ENCODE measurements at regions not wholly inside any gene's neighbourhood (a gene's known extent, or its start where the extent isn't known, plus 50 kb on each side); places are given as distances from the start of the nearest gene placed in this dataset.

- no TSS peak for BruUV-seq (replicated peaks)
- POLR2A ChIA-PET = interaction anchor here (0.7 kb wide), 1 partner anchor 120 kb away, joined by 3 read pairs; no protein-coding TSS in a partner anchor
- H3K9me1 ChIP-seq (ENCODE audit: control insufficient read depth, insufficient read depth, low read length) = no peaks in the 10 kb centered on the region
- H3K4me3 ChIP-seq = no peak overlapping the region
- no peak overlapping the region for H3K9ac ChIP-seq (ENCODE audit: insufficient read depth in 1 of 2, low read depth in 2 of 2, low read length in 2 of 2)
- no peaks in the 10 kb centered on the region for H3K36me3 ChIP-seq (ENCODE audit: control insufficient read depth, insufficient read depth, low read length)
- DNase-seq (ENCODE audit: extremely low read depth in 1 of 4, low spot score in 3 of 4) (peak; percentile 29 to 57 (median 44)), ATAC-seq (peak; percentile 84), FAIRE-seq (peak; percentile 51)
- CTCF ChIA-PET (ENCODE audit: low intra/inter-chr PET ratio) = no interaction called here
- H2AFZ ChIP-seq (ENCODE audit: low read depth, low read length) = peak overlapping the region; percentile 20; the same call in 1 of the 2 replicates
- H3K9me3 ChIP-seq (replicated peaks; ENCODE audit: control insufficient read depth, insufficient read depth, low read depth, low read length) = no peaks in the 10 kb centered on the region; the same call in 1 of the 2 replicates
- in situ Hi-C loops (cut with MboI) = no loop called here
- no peak overlapping the region for H3K27ac ChIP-seq (ENCODE audit: extremely low read depth, low read depth, low read length)
- H3K4me1 ChIP-seq (replicated peaks in 1 of 2; ENCODE audit: control insufficient read depth in 2 of 2, insufficient read depth in 2 of 2, low read length in 2 of 2) = peaks cover 0 to 5% of the 10 kb centered on the region in 2 experiments; a peak in 1 of 5 replicates
- intact Hi-C loops (cut with micrococcal nuclease) = no loop called here
- WGBS (ENCODE audit: insufficient coverage, low coverage, missing lambda C conversion rate) = 30% methylated on average over 2 of the region's 2 CpGs
- H3K79me2 ChIP-seq (ENCODE audit: control insufficient read depth, insufficient read depth, low read length) = no peaks in the 10 kb centered on the region
- no peaks in the 10 kb centered on the region for H3K27me3 ChIP-seq (ENCODE audit: control insufficient read depth in 2 of 2, insufficient read depth in 2 of 2, low read length in 2 of 2)
- H3K4me2 ChIP-seq (ENCODE audit: insufficient read depth, low read length) = no peak overlapping the region
- no peaks in the 10 kb centered on the region for H4K20me1 ChIP-seq (replicated peaks; ENCODE audit: control insufficient read depth, insufficient read depth, low read length)
- 0 out of 2 replicates have a peak, but pooled peaks have one; percentile 22 for TF ChIP-seq CBFA2T3 (IDR thresholded peaks at IDR 0.05)
- no peak for TF ChIP-seq HIVEP1 (CRISPR knock-in tag; IDR thresholded peaks at IDR 0.05)
Measured at GRCh38 chr7:16210171-16210570, 211.2 kb downstream of the CRPPA start.

DNA sequence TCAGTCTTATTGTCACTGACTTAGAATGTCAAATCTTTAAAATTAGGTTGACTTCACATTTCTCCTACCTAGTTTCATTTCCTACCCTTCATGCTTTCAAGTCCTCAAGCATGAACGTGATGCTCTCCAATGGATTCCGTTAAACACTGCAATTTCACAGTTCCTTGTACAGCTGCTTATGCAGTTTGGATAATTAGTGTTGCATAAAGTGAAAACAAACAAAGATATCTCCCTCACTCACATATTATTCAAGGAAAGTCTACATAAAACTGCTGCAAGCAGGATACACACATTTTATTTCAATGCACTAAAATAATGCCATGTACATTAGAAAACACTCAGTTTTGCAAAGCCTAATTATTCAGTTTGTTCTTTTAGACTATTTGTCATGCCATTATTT lies 214.0 kb downstream of the CRPPA start:
- H3K27me3 ChIP-seq (ENCODE audit: control insufficient read depth in 2 of 2, insufficient read depth in 2 of 2, low read length in 2 of 2) = no peaks in the 10 kb centered on the region
- ChIA-PET POLR2A (no interaction called here), CTCF (ENCODE audit: low intra/inter-chr PET ratio) (no interaction called here)
- H2AFZ ChIP-seq (ENCODE audit: low read depth, low read length) = no peak overlapping the region
- no peaks in the 10 kb centered on the region for H3K79me2 ChIP-seq (ENCODE audit: control insufficient read depth, insufficient read depth, low read length)
- no TSS peak for BruUV-seq (replicated peaks)
- no peak overlapping the region for H3K4me2 ChIP-seq (ENCODE audit: insufficient read depth, low read length)
- no peaks in the 10 kb centered on the region for H3K36me3 ChIP-seq (ENCODE audit: control insufficient read depth, insufficient read depth, low read length)
- no peaks in the 10 kb centered on the region for H3K9me3 ChIP-seq (replicated peaks; ENCODE audit: control insufficient read depth, insufficient read depth, low read depth, low read length)
- 73% methylated on average over 2 of the region's 2 CpGs for WGBS (ENCODE audit: insufficient coverage, low coverage, missing lambda C conversion rate)
- H3K27ac ChIP-seq (ENCODE audit: extremely low read depth, low read depth, low read length) = no peak overlapping the region
- H3K4me1 ChIP-seq (replicated peaks in 1 of 2; ENCODE audit: control insufficient read depth in 2 of 2, insufficient read depth in 2 of 2, low read length in 2 of 2) = peaks cover 0 to under 1% of the 10 kb centered on the region in 2 experiments; a peak in 1 of 5 replicates
- no peak overlapping the region for H3K4me3 ChIP-seq
- FAIRE-seq (no peak), ATAC-seq (no peak), DNase-seq (ENCODE audit: extremely low read depth in 1 of 4, low spot score in 3 of 4) (no peak)
- in situ Hi-C loops (cut with MboI) = no loop called here
- H3K9ac ChIP-seq (ENCODE audit: insufficient read depth in 1 of 2, low read depth in 2 of 2, low read length in 2 of 2) = no peak overlapping the region
- H4K20me1 ChIP-seq (replicated peaks; ENCODE audit: control insufficient read depth, insufficient read depth, low read length) = no peaks in the 10 kb centered on the region
- no peaks in the 10 kb centered on the region for H3K9me1 ChIP-seq (ENCODE audit: control insufficient read depth, insufficient read depth, low read length)
- intact Hi-C loops (cut with micrococcal nuclease) = no loop called here
- TF ChIP-seq, protein P1, sequence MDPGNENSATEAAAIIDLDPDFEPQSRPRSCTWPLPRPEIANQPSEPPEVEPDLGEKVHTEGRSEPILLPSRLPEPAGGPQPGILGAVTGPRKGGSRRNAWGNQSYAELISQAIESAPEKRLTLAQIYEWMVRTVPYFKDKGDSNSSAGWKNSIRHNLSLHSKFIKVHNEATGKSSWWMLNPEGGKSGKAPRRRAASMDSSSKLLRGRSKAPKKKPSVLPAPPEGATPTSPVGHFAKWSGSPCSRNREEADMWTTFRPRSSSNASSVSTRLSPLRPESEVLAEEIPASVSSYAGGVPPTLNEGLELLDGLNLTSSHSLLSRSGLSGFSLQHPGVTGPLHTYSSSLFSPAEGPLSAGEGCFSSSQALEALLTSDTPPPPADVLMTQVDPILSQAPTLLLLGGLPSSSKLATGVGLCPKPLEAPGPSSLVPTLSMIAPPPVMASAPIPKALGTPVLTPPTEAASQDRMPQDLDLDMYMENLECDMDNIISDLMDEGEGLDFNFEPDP (CRISPR knock-in tag; IDR thresholded peaks at IDR 0.05) = no peak
- TF ChIP-seq IRF2 (CRISPR knock-in tag; IDR thresholded peaks at IDR 0.05) (no peak), STAT5A (IDR thresholded peaks at IDR 0.05; ENCODE audit: borderline replicate concordance, low read length) (no peak), RBM34 (IDR thresholded peaks at IDR 0.05; ENCODE audit: borderline replicate concordance, insufficient read depth, low read length) (no peak), ETS1 (conservative IDR thresholded peaks at IDR 0.05; ENCODE audit: control insufficient read depth, low read depth, low read length) (no peak), NKRF (IDR thresholded peaks at IDR 0.05; ENCODE audit: borderline replicate concordance) (no peak), SMARCC2 (IDR thresholded peaks at IDR 0.05; ENCODE audit: low read depth) (no peak), U2AF2 (optimal IDR thresholded peaks at IDR 0.05; ENCODE audit: low read depth, low read length) (no peak)
